SH-SY5Y (cell line): ENCODE measurements at regions not wholly inside any gene's neighbourhood (a gene's known extent, or its start where the extent isn't known, plus 50 kb on each side); places are given as distances from the start of the nearest gene placed in this dataset.

ENCODE experiments used
- GATA2 ChIP-seq: IDR thresholded peaks from 2 replicates; pipeline ENCODE4 v1.6.1; 2011; ENCODE audit warnings: mild to moderate bottlenecking, low read depth, low read length
- GATA3 ChIP-seq: IDR thresholded peaks from 2 replicates; pipeline ENCODE4 v1.6.1; 2011; ENCODE audit warnings: low read depth, mild to moderate bottlenecking, low read length, moderate library complexity

- no peak for TF ChIP-seq GATA2
- no peak for TF ChIP-seq GATA3
Observed at GRCh38 chr11:45726493-45727054, 61.2 kb upstream of the CHST1 start.

- no peak for TF ChIP-seq GATA2
- TF ChIP-seq GATA3: no peak
Observed at GRCh38 chr11:45725776-45726492, 60.5 kb upstream of the CHST1 start.

DNA sequence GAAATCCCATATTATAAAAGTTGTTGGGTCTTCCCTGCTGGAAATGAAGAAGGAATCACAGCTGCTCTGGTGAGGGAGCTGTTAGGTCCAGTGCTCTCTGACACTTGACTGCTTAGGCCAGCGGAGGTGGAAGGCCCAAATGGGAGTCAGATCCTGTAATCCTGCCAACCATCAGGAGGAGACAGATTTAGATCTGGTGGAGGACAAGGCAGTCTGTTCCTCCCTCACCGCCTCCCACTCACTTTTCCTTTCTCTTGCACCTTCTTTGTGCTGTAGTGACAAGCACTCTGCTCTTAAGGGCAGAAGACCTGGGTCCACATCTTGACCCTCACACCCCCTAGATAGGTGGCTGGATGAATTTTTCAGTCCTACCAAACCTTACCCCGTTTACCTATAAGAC lies 59.7 kb upstream of the CHST1 start:
- no peak for TF ChIP-seq GATA2

- TF ChIP-seq GATA2: no peak
- no peak for TF ChIP-seq GATA3
Observed at GRCh38 chr11:45724153-45724552, 58.7 kb upstream of the CHST1 start.

GRCh38 chr11:45723397-45723796 lies 58.0 kb upstream of the CHST1 start:
- TF ChIP-seq GATA3 (no peak), GATA2 (no peak)

GRCh38 chr11:45722144-45722543 lies 56.7 kb upstream of the CHST1 start:
- TF ChIP-seq GATA2 (no peak), GATA3 (no peak)

DNA sequence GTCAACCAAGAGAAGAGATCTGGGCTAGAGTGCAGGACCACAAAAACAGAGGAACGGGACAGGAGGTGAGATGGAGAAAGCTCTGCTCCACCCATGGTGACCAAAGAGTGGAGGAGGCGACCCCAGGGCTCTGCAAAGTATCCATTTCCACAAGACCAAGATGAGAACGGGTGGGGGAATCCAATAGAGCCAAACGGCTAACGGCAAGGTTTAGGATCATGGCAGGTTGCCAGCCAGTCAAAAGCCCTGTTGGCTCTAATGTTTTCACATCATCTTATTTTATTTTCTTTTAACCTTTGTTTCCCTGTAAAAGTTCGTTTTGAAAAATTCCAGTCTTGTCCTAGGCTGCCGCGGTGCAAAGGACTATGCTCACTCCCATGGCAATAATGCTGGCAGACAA lies 52.1 kb upstream of the CHST1 start:
- TF ChIP-seq GATA3: no peak
- TF ChIP-seq GATA2: no peak

DNA sequence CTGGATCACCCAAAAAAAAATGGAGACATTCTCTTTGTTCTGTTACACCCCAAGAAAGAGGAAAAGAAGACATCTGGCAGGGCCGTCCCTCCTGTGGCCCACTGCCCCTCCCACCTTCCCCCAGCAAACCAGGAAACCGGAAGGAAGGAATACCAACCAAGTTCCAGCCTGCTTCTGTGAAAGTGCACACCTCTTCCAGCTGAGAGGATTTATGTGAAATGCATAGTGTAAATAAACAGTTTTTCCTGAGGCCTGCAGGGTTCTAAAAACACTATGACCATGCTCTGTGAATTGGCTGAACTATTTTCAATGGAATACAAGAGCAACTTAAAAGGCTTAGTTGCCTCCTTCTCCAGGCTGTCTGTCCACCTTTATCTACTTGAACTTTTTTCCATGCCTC lies 50.0 kb upstream of the CHST1 start:
- no peak for TF ChIP-seq GATA3
